ENCODE measurements at regions not wholly inside any gene's neighbourhood (a gene's known extent, or its start where the extent isn't known, plus 50 kb on each side); places are given as distances from the start of the nearest gene placed in this dataset.

GRCh38 chr4:180391613-180392012 lies 1851.6 kb upstream of the TENM3 start (continued):
- TF ChIP-seq, protein P1, sequence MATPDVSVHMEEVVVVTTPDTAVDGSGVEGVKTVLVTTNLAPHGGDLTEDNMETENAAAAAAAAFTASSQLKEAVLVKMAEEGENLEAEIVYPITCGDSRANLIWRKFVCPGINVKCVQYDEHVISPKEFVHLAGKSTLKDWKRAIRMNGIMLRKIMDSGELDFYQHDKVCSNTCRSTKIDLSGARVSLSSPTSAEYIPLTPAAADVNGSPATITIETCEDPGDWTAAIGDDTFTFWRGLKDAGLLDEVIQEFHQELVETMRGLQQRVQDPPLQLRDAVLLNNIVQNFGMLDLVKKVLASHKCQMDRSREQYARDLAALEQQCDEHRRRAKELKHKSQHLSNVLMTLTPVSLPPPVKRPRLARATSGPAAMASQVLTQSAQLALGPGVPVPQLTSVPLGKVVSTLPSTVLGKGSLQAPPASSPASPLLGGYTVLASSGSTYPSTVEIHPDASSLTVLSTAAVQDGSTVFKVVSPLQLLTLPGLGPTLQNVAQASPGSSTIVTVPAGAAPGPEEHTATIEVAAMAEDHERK (CRISPR knock-in tag; IDR thresholded peaks at IDR 0.05; ENCODE audit: low read depth) = no peak
- TF ChIP-seq RBAK (CRISPR knock-in tag; IDR thresholded peaks at IDR 0.05) = no peak
- TF ChIP-seq ZNF101 (CRISPR knock-in tag; IDR thresholded peaks at IDR 0.05; ENCODE audit: borderline replicate concordance, low read depth) = no peak
- TF ChIP-seq ZMYM4 (CRISPR knock-in tag; IDR thresholded peaks at IDR 0.05) = no peak

DNA sequence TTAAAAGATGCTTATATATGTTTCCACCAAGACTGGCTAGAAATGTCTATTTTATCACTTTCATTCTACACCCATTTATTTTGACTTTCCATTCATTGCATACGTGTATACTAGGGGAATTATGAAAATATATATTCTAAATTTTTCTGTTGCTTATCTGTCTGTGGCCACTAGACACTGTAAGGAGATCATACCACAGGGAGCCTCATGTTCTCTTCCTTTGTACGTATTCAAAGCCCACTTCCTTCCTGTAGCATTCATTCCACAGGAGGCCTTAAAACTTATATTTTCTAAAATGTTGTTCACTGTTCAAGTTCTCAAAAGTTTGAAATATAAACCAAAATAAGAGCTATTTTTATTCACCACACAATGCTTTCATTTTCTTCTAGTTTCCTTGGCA lies 1848.9 kb upstream of the TENM3 start:
- Histone ChIP-seq H3K4me3 (replicated peaks in 1 of 3; ENCODE audit: insufficient read depth in 1 of 3, low read depth in 2 of 3, low read length in 3 of 3) (no peak overlapping the region), H3K4me2 (ENCODE audit: low read depth, low read length) (no peak overlapping the region), H4K20me1 (ENCODE audit: insufficient read depth, low read length) (no peaks in the 10 kb centered on the region), H3K27ac (ENCODE audit: extremely low read length, insufficient read depth, low read length) (no peak overlapping the region), H3K36me3 (replicated peaks in 1 of 2; ENCODE audit: control insufficient read depth in 1 of 2, insufficient read depth in 2 of 2, low read length in 2 of 2) (no peaks in the 10 kb centered on the region), H2AFZ (ENCODE audit: low read length) (no peak overlapping the region), H3K4me1 (ENCODE audit: insufficient read depth, low read length) (no peaks in the 10 kb centered on the region), H3K27me3 (ENCODE audit: control insufficient read depth in 1 of 2, insufficient read depth in 2 of 2, low read length in 2 of 2) (no peaks in the 10 kb centered on the region; a peak in 1 of 5 replicates), H3K9me3 (ENCODE audit: low read length) (no peaks in the 10 kb centered on the region), H3K9ac (ENCODE audit: insufficient read depth, low read depth, low read length) (no peak overlapping the region), H3K79me2 (ENCODE audit: insufficient read depth, low read length) (no peaks in the 10 kb centered on the region)
- POLR2A ChIA-PET = no interaction called here
- FAIRE-seq = no peak
- no peak for ATAC-seq
- DNase-seq (ENCODE audit: low spot score) = no peak
- no TSS peak for BruUV-seq (replicated peaks)
- CTCF ChIA-PET (ENCODE audit: low intra/inter-chr PET ratio, low total read pairs) = no interaction called here
- WGBS (ENCODE audit: low lambda C conversion rate) = 1% methylated on average over 2 of the region's 2 CpGs
- intact Hi-C loops (cut with micrococcal nuclease; ENCODE audit: unreplicated experiment) = no loop called here
- in situ Hi-C loops (cut with HindIII; ENCODE audit: extremely low pct_ligation_motif_present, low pct_unique_long_range_greater_than_20kb) = no loop called here
- TF ChIP-seq ZNF841 (CRISPR knock-in tag; IDR thresholded peaks at IDR 0.05; ENCODE audit: borderline replicate concordance) (no peak), TIGD3 (CRISPR knock-in tag; IDR thresholded peaks at IDR 0.05; ENCODE audit: borderline replicate concordance) (no peak), SRSF9 (IDR thresholded peaks at IDR 0.05; ENCODE audit: borderline replicate concordance, insufficient read depth, low read depth, low read length, poor library complexity, severe bottlenecking) (no peak), ARID2 (CRISPR knock-in tag; IDR thresholded peaks at IDR 0.05; ENCODE audit: borderline replicate concordance) (no peak), ZNF546 (CRISPR knock-in tag; conservative IDR thresholded peaks at IDR 0.05) (no peak), FLYWCH1 (CRISPR knock-in tag; IDR thresholded peaks at IDR 0.05) (no peak), ATF7 (IDR thresholded peaks at IDR 0.05) (no peak), ATF7 (CRISPR knock-in tag; IDR thresholded peaks at IDR 0.05) (no peak), ZNF263 (CRISPR knock-in tag; IDR thresholded peaks at IDR 0.05) (no peak), ZNF230 (CRISPR knock-in tag; IDR thresholded peaks at IDR 0.05) (no peak), MTF2 (CRISPR knock-in tag; IDR thresholded peaks at IDR 0.05; ENCODE audit: borderline replicate concordance) (no peak), SAFB2 (CRISPR knock-in tag; IDR thresholded peaks at IDR 0.05; ENCODE audit: borderline replicate concordance, low read depth) (no peak), MAFG (CRISPR knock-in tag; IDR thresholded peaks at IDR 0.05) (no peak), ZNF549 (CRISPR knock-in tag; IDR thresholded peaks at IDR 0.05) (no peak), DRAP1 (CRISPR knock-in tag; IDR thresholded peaks at IDR 0.05) (no peak), FOXA3 (CRISPR knock-in tag; IDR thresholded peaks at IDR 0.05) (no peak)

All from HepG2 (cell line).